ENCODE measurements at regions not wholly inside any gene's neighbourhood (a gene's known extent, or its start where the extent isn't known, plus 50 kb on each side); places are given as distances from the start of the nearest gene placed in this dataset.
A peak's percentile ranks its signal among the peaks of the same experiment; 100 is the strongest.
"Not testable (repeated sequence)": the region's sequence is repeated elsewhere in the genome, so short reads cannot be mapped to it uniquely, and the experiment has no call there.

- peak; percentile 91 for DNase-seq (ENCODE audit: low read depth)
These were observed 389.0 kb upstream of the SORCS1 start for GRCh38 chr10:107553470-107553869.

DNA sequence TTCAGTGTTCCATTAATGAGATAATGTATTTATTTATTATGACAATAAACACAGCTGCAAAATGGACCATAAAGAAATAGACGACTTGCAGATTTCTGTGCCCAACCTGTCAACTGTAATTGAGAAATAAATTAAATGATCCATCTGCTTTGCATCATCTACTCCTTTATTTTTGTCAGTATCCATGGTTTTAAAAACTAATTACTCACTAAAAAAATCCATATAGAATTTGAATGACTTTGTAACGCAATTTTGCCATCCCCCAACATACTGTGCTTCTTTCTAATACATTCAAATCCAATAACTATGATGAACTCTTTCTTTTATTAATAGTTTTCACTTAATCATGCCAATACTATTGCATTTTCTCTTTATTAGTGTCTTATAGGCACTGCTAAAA is 388.5 kb upstream of the SORCS1 start:
- DNase-seq (ENCODE audit: low read depth): no peak

DNA sequence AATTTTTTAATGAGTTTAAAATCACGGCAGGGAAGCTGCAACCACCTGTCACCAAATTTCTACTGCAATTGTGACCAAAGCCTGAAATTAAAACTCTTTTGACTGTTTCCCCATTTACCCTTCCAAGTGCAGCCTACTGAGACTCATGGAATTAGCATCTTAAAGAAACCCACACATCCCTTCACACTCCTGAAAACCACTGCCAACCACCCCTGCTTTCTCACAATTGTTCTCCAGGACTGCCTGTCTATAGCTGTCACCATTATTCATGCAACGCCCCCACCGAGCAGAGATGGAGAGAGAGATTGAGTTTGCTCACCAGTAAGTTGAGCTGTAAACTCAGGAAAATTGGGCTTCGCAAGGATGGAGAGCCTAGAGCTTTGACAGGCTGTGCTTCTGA is 383.8 kb upstream of the SORCS1 start:
- DNase-seq (ENCODE audit: low read depth): peak; percentile 54

GRCh38 chr10:107546986-107547385 is 382.5 kb upstream of the SORCS1 start:
- peak; percentile 72 for DNase-seq (ENCODE audit: low read depth)

DNA sequence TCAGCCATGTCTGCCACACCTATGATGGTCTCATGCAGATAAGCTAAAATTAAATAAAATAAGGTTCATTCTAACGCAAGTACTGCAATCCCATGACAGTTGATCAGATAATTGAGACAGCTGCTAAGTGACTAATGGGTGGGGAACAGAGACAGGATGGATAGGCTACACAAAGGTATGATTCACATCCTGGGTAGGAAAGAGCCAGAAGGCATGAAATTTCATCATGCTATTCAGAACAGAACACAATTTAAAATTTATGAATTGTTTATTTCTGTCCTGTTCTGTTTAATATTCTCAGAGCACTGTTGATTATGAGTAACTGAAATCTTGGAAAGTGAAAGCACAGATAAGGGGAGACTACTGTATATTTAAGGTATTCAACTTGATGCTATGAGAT is 381.8 kb upstream of the SORCS1 start:
- DNase-seq (ENCODE audit: low read depth): peak; percentile 98

DNA sequence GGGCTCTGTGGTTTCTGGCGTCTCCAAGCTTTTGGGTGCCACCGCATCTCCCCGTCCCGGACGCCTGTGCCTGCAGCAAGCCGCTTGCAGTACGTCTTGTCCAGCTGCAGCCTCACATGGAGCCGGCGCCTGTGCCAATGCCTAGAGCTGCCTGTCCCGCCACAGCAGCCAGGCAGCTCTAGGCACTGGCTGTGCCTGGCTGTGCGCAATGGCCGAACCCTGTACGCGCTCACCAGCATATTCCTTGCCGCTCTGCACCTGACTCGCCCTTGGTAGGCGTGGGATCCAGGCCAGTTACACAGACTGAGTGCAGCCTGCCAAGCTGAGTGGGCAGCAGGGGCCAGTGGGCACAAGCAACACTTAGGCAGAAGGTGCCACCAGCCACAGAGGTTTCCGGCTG is 381.2 kb upstream of the SORCS1 start:
- DNase-seq (ENCODE audit: low read depth): no peak

GRCh38 chr10:107544706-107545520 is 380.4 kb upstream of the SORCS1 start:
- DNase-seq (ENCODE audit: low read depth): peak; percentile 32

DNA sequence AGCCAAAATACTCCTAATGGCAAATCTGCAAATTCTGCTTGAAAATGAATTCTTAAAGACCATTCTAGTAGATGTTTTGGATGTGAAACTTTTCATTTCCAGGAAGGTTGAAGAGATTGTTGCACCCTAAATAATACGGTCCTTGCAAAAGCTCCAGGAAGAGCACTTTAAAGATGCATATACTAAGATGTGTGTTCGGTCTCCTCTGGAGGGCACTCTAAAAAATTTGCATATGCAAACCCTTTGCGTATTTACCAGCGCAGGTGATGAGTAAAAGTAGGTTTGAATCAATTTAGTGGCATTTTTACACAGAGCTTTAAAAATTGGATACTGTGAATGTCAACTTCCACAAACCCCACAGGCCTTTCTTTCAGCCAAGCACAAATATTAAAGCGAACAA is 378.1 kb upstream of the SORCS1 start:
- DNase-seq (ENCODE audit: low read depth): no peak

GRCh38 chr10:107542016-107542415 is 377.5 kb upstream of the SORCS1 start:
- DNase-seq (ENCODE audit: low read depth): no peak

DNA sequence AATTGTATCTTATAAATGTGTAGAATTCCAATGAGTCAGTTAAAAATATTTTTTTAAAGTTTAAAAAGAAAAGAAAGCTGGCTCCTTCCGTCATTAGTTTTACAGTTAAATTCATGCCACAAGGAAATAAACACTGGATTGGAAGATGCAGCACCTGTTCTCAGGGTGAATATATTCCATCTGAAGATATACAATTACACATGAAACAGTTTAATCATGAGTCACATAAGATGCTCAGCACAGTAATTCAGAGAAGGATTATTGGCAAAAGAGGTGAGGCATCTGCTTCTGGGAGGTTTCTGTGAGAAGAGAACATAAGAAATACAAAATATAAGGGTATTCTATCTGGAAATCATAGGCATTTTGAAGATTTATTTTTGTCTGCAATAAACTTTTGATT is 376.5 kb upstream of the SORCS1 start:
- peak; percentile 84 for DNase-seq (ENCODE audit: low read depth)

GRCh38 chr10:107529350-107529749 is 364.8 kb upstream of the SORCS1 start:
- DNase-seq (ENCODE audit: low read depth): no peak

GRCh38 chr10:107520348-107520747 is 355.8 kb upstream of the SORCS1 start:
- DNase-seq (ENCODE audit: low read depth): no peak

GRCh38 chr10:107517811-107518210 is 353.3 kb upstream of the SORCS1 start:
- DNase-seq (ENCODE audit: low read depth): no peak

- no peak for DNase-seq (ENCODE audit: low read depth)
These were observed 351.8 kb upstream of the SORCS1 start for GRCh38 chr10:107516349-107516748.

DNA sequence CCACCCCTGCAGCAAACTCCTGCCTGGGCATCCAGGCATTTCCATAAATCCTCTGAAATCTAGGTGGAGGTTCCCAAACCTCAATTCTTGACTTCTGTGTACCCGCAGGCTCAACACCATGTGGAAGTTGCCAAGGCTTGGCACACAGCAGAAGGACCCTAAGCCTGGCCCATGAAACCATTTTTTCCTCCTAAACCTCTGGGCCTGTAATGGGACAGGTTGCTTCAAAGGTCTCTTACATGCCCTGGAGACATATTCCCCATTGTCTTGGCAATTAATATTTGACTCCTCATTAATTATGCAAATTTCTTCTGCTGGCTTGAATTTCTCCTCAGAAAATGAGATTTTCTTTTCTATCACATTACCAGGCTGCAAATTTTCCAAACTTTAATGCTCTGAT is 339.5 kb upstream of the SORCS1 start:
- not testable (repeated sequence) for DNase-seq (ENCODE audit: low read depth)

GRCh38 chr10:107502229-107502985 is 337.9 kb upstream of the SORCS1 start:
- no peak for DNase-seq (ENCODE audit: low read depth)

- no peak for DNase-seq (ENCODE audit: low read depth)
These were observed 334.5 kb upstream of the SORCS1 start for GRCh38 chr10:107498983-107499382.

DNA sequence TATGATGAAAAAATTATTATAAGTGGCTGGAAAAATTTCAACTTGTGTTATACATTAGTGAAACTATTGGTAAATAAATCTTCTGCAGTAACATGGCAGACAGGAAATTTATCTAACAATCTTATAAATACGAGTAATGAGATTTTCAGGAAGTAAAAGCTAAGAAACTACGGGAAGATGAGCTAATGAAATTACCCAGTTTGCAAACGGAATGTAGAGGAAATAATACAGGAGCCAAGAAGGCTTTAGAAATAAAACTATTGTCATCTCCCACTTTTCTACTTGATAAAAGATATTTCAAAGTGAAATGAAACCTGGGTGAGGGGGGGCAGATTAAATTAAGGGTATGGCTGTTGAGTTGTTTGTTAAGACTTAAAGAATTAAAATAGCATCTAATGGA is 332.5 kb upstream of the SORCS1 start:
- no peak for DNase-seq (ENCODE audit: low read depth)

- peak; percentile 22 for DNase-seq (ENCODE audit: low read depth)
These were observed 332.1 kb upstream of the SORCS1 start for GRCh38 chr10:107496594-107496993.

DNA sequence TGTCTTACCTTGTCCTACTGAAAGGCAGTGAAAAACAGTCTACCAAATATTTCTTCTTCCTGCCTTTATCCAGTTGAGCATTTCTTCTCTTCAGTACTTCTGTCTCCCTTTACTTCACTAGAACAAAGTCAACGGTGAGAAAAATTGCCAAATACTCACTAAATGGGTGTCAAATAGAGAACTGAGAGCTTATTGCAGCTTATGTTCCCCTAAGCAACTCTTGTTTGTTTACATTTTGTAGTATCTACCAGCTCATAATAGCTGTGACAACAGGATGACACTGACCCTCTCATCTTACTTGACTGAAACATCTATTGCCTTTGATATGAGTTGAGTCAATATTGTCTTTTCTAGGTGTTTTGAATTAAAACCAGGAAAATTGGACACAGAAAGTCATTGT is 327.9 kb upstream of the SORCS1 start:
- DNase-seq (ENCODE audit: low read depth): peak; percentile 8

- no peak for DNase-seq (ENCODE audit: low read depth)
These were observed 325.9 kb upstream of the SORCS1 start for GRCh38 chr10:107490389-107490788.

DNA sequence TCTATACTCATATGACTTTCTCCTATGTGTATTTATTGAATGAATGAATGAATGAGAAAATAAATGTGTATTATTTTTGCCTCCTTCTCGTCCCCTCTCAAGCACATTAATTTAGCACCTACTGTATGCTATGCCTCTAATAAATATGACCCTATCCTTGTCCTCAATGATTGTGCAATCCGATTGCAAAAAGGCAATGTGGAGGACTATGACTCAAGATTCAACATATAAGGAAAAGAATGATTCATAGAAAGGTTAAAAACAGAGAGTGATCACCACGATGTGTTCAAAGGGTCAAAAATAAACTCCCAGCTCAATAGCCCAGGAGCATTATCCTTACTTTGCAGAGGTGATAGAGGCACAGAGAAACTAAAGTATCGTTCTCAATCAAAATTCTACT is 322.8 kb upstream of the SORCS1 start:
- DNase-seq (ENCODE audit: low read depth): peak; percentile 45

DNA sequence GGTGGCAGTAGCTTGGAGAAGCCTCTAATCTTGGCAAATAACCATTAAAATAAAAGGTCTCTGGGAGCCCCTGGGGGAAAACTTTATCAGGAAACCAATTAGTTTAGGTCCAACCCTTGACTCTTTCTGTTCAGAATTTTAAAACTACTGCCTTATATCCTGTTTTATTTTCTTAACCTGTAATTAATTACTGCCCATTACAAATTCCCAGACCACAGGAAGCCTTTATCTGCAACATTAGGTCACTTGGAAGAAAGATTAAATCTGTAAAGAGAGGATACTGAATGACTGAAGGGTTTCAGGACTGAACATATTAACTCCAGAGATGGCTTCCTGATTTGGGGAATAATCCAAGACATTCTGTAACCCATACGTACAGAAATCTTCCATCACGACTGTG is 320.5 kb upstream of the SORCS1 start:
- DNase-seq (ENCODE audit: low read depth): no peak
